Neuronal stem cell (in vitro differentiated cells): ENCODE measurements at regions not wholly inside any gene's neighbourhood (a gene's known extent, or its start where the extent isn't known, plus 50 kb on each side); places are given as distances from the start of the nearest gene placed in this dataset.

Experiments used
- DNase-seq: peaks from one replicate; pipeline ENCODE4 v3.0.0-alpha.2; 2013; ENCODE audit warnings: low spot score
- H2AFZ ChIP-seq: one replicate; pipeline ENCODE4 v1.6.1; 2013; ENCODE audit warnings: mild to moderate bottlenecking, low read length, inconsistent platforms
- H2AK5ac ChIP-seq: 2 replicates; pipeline ENCODE4 v1.6.1; 2013; ENCODE audit warnings: low read depth, mild to moderate bottlenecking, inconsistent platforms, low read length, moderate library complexity, mixed read lengths
- H2BK120ac ChIP-seq: 2 replicates; pipeline ENCODE4 v1.6.1; 2013; ENCODE audit warnings: low read depth, mild to moderate bottlenecking, inconsistent platforms, low read length, moderate library complexity, mixed read lengths
- H2BK12ac ChIP-seq: one replicate; pipeline ENCODE4 v1.6.1; 2013; ENCODE audit warnings: low read length, inconsistent platforms
- H2BK15ac ChIP-seq: 2 replicates; pipeline ENCODE4 v1.6.1; 2013; ENCODE audit warnings: mild to moderate bottlenecking, low read length, inconsistent platforms, mixed read lengths
- H2BK5ac ChIP-seq: one replicate; pipeline ENCODE4 v1.6.1; 2013; ENCODE audit warnings: inconsistent platforms, mild to moderate bottlenecking, low read length, moderate library complexity
- H3K14ac ChIP-seq: one replicate; pipeline ENCODE4 v1.6.1; 2013; ENCODE audit warnings: low read length, inconsistent platforms
- H3K18ac ChIP-seq: 2 replicates; pipeline ENCODE4 v1.6.1; 2013; ENCODE audit warnings: low read length, inconsistent platforms
- H3K23ac ChIP-seq: 2 replicates; pipeline ENCODE4 v1.6.1; 2013; ENCODE audit warnings: low read depth, mild to moderate bottlenecking, mixed read lengths, low read length, inconsistent platforms; ENCODE audit not compliant: poor library complexity
- H3K27ac ChIP-seq: replicated peaks from 3 replicates; pipeline ENCODE4 v1.5.1; 2013; ENCODE audit warnings: low read length, inconsistent platforms
- H3K27me3 ChIP-seq, 3 experiments: 2 replicates each; pipeline ENCODE4 v1.6.1; 2013; ENCODE audit warnings: low read length in 3 of 3, mild to moderate bottlenecking in 2 of 3, inconsistent platforms in 1 of 3, low read depth in 1 of 3, mixed read lengths in 1 of 3, moderate library complexity in 1 of 3; ENCODE audit not compliant: control insufficient read depth in 3 of 3, insufficient read depth in 3 of 3
- H3K36me3 ChIP-seq, 2 donors: replicated peaks in 1 of 2; 2 replicates each; pipeline ENCODE4 v1.6.1; 2013; ENCODE audit warnings: low read length in 2 of 2; ENCODE audit not compliant: control insufficient read depth in 2 of 2, insufficient read depth in 2 of 2
- H3K4ac ChIP-seq: 2 replicates; pipeline ENCODE4 v1.6.1; 2013; ENCODE audit warnings: inconsistent platforms, mild to moderate bottlenecking, low read length, moderate library complexity
- H3K4me1 ChIP-seq, 2 donors: 1 replicate in 1 of 2; 2 replicates in 1 of 2; pipeline ENCODE4 v1.6.1; 2013; ENCODE audit warnings: low read length in 2 of 2, low read depth in 1 of 2; ENCODE audit not compliant: control insufficient read depth in 2 of 2, insufficient read depth in 1 of 2
- H3K4me2 ChIP-seq: one replicate; pipeline ENCODE4 v1.6.1; 2013; ENCODE audit warnings: mild to moderate bottlenecking, low read length, inconsistent platforms; ENCODE audit not compliant: insufficient read depth, poor library complexity, severe bottlenecking
- H3K4me3 ChIP-seq, 2 donors: 2 replicates each; pipeline ENCODE4 v1.5.1; 2013; ENCODE audit warnings: low read length in 2 of 2, mild to moderate bottlenecking in 2 of 2, inconsistent platforms in 1 of 2, moderate library complexity in 1 of 2
- H3K79me1 ChIP-seq: one replicate; pipeline ENCODE4 v1.6.1; 2013; ENCODE audit warnings: low read depth, mild to moderate bottlenecking, inconsistent platforms, low read length, moderate library complexity
- H3K9ac ChIP-seq: one replicate; pipeline ENCODE4 v1.6.1; 2013; ENCODE audit warnings: mild to moderate bottlenecking, low read depth, low read length, inconsistent platforms; ENCODE audit not compliant: poor library complexity
- H3K9me3 ChIP-seq, 2 donors: replicated peaks in 1 of 2; 2 replicates each; pipeline versions ENCODE3 to v1.6.1; 2013; ENCODE audit warnings: low read length in 2 of 2, mild to moderate bottlenecking in 2 of 2, inconsistent platforms in 1 of 2, low read depth in 1 of 2, mixed read lengths in 1 of 2, moderate library complexity in 1 of 2; ENCODE audit not compliant: control insufficient read depth in 2 of 2, insufficient read depth in 1 of 2
- H4K8ac ChIP-seq: one replicate; pipeline ENCODE4 v1.6.1; 2013; ENCODE audit warnings: low read depth, mild to moderate bottlenecking, inconsistent platforms, low read length, moderate library complexity
- H4K91ac ChIP-seq: one replicate; pipeline ENCODE4 v1.6.1; 2013; ENCODE audit warnings: low read length, low read depth, mild to moderate bottlenecking, inconsistent platforms; ENCODE audit not compliant: poor library complexity
- WGBS, 2 donors: extraction: QIAGEN DNeasy Blood & Tissue Kit; methylation state at CpG; one replicate each; pipeline ENCODE4 v1.1.7; 2013; ENCODE audit warnings: missing lambda C conversion rate in 2 of 2, mixed read lengths in 1 of 2; ENCODE audit not compliant: insufficient read length in 2 of 2, insufficient replicate concordance in 1 of 2; ENCODE audit errors: extremely low coverage in 2 of 2; 5-methylcytosine and 5-hydroxymethylcytosine counted together

- Histone ChIP-seq H3K27me3 (no peaks in the 10 kb centered on the region), H3K4me3 (no peak overlapping the region), H4K8ac (no peak overlapping the region), H3K9me3 (no peaks in the 10 kb centered on the region), H3K14ac (no peak overlapping the region), H2BK5ac (no peak overlapping the region), H3K4ac (no peak overlapping the region), H3K4me1 (peaks cover 0 to 7% of the 10 kb centered on the region in 2 donors), H4K91ac (no peak overlapping the region), H3K18ac (no peak overlapping the region), H3K4me2 (no peak overlapping the region), H3K23ac (no peak overlapping the region), H2BK120ac (no peak overlapping the region), H2AFZ (no peak overlapping the region), H3K36me3 (no peaks in the 10 kb centered on the region), H3K79me1 (no peaks in the 10 kb centered on the region), H3K9ac (no peak overlapping the region), H2BK15ac (no peak overlapping the region), H2BK12ac (no peak overlapping the region), H3K27ac (no peak overlapping the region), H2AK5ac (no peak overlapping the region)
- no CpG with 5 or more reads among the region's 4 CpGs for WGBS, 2 donors
- no peak for DNase-seq
These were observed 80.8 kb downstream of the FOXA2 start for GRCh38 chr20:22503577-22503976.

DNA sequence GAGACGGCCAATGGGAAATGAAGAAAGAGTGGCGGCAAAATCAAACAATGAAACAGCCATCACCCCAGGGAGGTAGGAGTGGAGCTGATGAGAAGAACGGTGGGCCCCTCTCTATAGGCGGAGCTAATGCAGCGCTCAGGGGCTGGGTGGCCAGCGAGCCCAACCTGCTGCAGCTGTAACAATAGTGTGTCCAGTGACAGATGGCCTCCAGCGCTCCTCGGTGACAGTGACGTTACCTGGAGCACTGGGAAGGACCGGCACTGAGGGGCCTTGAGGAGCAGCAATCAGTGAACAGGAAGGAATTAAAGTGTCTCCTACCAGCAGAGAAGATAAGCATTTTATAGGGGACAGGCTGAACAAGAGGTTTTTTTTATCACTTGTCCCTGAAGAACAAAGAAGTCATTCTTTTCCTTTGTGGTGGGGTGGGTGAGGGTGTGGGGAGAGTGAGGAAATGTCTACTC, 81.6 kb downstream of the FOXA2 start:
- H4K8ac ChIP-seq: no peak overlapping the region
- H3K27me3 ChIP-seq: no peaks in the 10 kb centered on the region
- H3K36me3 ChIP-seq: no peaks in the 10 kb centered on the region
- peaks cover 0 to 7% of the 10 kb centered on the region in 2 donors for H3K4me1 ChIP-seq
- no peaks in the 10 kb centered on the region for H3K79me1 ChIP-seq
- H4K91ac ChIP-seq: no peak overlapping the region
- H3K4me3 ChIP-seq: no peak overlapping the region
- H3K14ac ChIP-seq: no peak overlapping the region
- peak overlapping the region; percentile 28 for H3K18ac ChIP-seq
- no peak overlapping the region for H2BK12ac ChIP-seq
- H3K9me3 ChIP-seq: no peaks in the 10 kb centered on the region
- H3K4me2 ChIP-seq: no peak overlapping the region
- H2AK5ac ChIP-seq: no peak overlapping the region
- no peak overlapping the region for H2BK5ac ChIP-seq
- H3K9ac ChIP-seq: no peak overlapping the region
- no peak overlapping the region for H3K23ac ChIP-seq
- no peak overlapping the region for H3K27ac ChIP-seq
- no peak overlapping the region for H2BK15ac ChIP-seq
- H2AFZ ChIP-seq: no peak overlapping the region
- no peak overlapping the region for H3K4ac ChIP-seq
- DNase-seq: no peak
- H2BK120ac ChIP-seq: no peak overlapping the region
- no CpG with 5 or more reads among the region's 10 CpGs for WGBS, 2 donors

DNA sequence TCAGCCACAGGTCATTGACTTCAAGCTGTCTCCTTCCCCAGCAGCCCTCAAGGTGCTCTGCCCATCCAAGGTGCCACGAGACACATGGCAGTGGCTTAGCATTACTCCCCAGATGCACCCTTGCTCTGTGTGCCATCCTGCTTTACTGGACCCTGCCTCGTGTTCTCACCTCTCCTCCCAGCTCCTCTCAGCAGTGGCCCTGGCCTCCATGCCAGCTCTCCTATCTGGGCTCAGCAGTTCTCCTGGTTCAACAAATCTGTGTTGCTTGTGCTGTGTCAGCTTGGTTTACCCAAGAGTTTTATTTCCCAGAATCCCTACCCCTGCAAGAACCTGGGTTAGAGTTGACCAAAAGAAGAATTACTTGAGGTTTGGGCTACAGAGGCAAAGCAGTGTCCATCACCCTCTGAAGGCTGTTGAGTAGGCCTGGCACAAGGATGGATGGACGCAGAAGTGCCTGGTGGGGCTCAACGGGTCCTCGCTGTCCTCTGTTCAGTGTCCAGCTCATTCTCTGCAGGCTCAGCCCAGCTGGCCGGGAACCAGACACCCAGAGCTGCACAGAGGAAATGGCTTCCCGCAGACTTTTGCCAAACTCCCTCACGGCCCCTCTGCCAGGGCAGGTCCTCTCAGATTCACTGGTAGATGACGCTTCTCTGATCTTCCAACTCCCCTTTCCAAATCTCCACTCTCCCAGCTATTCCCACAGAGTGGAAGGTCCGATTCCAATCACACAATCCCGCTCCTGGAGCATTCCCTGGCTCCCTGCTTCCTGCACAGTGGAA, 82.6 kb downstream of the FOXA2 start:
- H3K27me3 ChIP-seq: no peaks in the 10 kb centered on the region
- H3K9me3 ChIP-seq: no peaks in the 10 kb centered on the region
- no peak overlapping the region for H2BK5ac ChIP-seq
- H3K23ac ChIP-seq: no peak overlapping the region
- no peak overlapping the region for H2AK5ac ChIP-seq
- H3K4ac ChIP-seq: no peak overlapping the region
- no peak overlapping the region for H3K9ac ChIP-seq
- peaks cover 0 to 7% of the 10 kb centered on the region in 2 donors for H3K4me1 ChIP-seq
- H2BK12ac ChIP-seq: no peak overlapping the region
- no peak overlapping the region for H3K18ac ChIP-seq
- H2AFZ ChIP-seq: no peak overlapping the region
- no peak overlapping the region for H3K27ac ChIP-seq
- DNase-seq: no peak
- no peak overlapping the region for H4K8ac ChIP-seq
- no peaks in the 10 kb centered on the region for H3K79me1 ChIP-seq
- no peak overlapping the region for H3K14ac ChIP-seq
- no CpG with 5 or more reads among the region's 11 CpGs for WGBS, 2 donors
- H2BK15ac ChIP-seq: no peak overlapping the region
- H2BK120ac ChIP-seq: no peak overlapping the region
- no peak overlapping the region for H3K4me2 ChIP-seq
- no peak overlapping the region for H3K4me3 ChIP-seq
- no peak overlapping the region for H4K91ac ChIP-seq
- H3K36me3 ChIP-seq: no peaks in the 10 kb centered on the region

GRCh38 chr20:22501034-22501433, 83.3 kb downstream of the FOXA2 start:
- Histone ChIP-seq H2BK12ac (no peak overlapping the region), H2AK5ac (no peak overlapping the region), H2BK15ac (no peak overlapping the region), H3K27me3 (no peaks in the 10 kb centered on the region), H2BK5ac (no peak overlapping the region), H2BK120ac (no peak overlapping the region), H3K14ac (no peak overlapping the region), H3K27ac (no peak overlapping the region), H3K36me3 (no peaks in the 10 kb centered on the region), H3K23ac (no peak overlapping the region), H3K4me2 (no peak overlapping the region), H4K91ac (no peak overlapping the region), H3K18ac (no peak overlapping the region), H4K8ac (no peak overlapping the region), H3K4me1 (peaks cover 0 to 7% of the 10 kb centered on the region in 2 donors), H2AFZ (no peak overlapping the region), H3K4me3 (no peak overlapping the region), H3K4ac (no peak overlapping the region), H3K9me3 (no peaks in the 10 kb centered on the region), H3K9ac (no peak overlapping the region), H3K79me1 (no peaks in the 10 kb centered on the region)
- DNase-seq: no peak
